SU-DHL-6 (cell line): ENCODE measurements at regions not wholly inside any gene's neighbourhood (a gene's known extent, or its start where the extent isn't known, plus 50 kb on each side); places are given as distances from the start of the nearest gene placed in this dataset.

Experiments used
- H2AFZ ChIP-seq: fragments of 200-600 bp; sonication (generic); 2 replicates; pipeline ENCODE4 v1.6.1; 2014; ENCODE audit warnings: low read depth, mild to moderate bottlenecking, moderate library complexity, mixed read lengths, antibody characterized with exemption, low read length; ENCODE audit not compliant: severe bottlenecking
- H3F3A ChIP-seq: fragments of 200-600 bp; shearing (Covaris generic); 2 replicates; pipeline ENCODE4 v1.6.0; 2016; ENCODE audit warnings: antibody characterized with exemption, mild to moderate bottlenecking; ENCODE audit not compliant: insufficient read depth
- H3K27ac ChIP-seq: fragments of 200-600 bp; sonication (generic); 2 replicates; pipeline ENCODE4 v1.5.1; 2016; ENCODE audit warnings: low read depth, mild to moderate bottlenecking, low read length, moderate library complexity, mixed read lengths
- H3K27me3 ChIP-seq: fragments of 200-600 bp; sonication (generic), shearing (Covaris generic); 2 replicates; pipeline ENCODE4 v1.6.0; 2014; ENCODE audit warnings: mild to moderate bottlenecking, low read length
- H3K36me3 ChIP-seq: fragments of 200-600 bp; sonication (generic); 2 replicates; pipeline ENCODE4 v1.6.1; 2014; ENCODE audit warnings: mild to moderate bottlenecking, low read length, mixed read lengths
- H3K4me2 ChIP-seq: fragments of 300-600, 200-600 bp; shearing (Covaris generic), sonication (generic); 2 replicates; pipeline ENCODE4 v1.6.0; 2014; ENCODE audit warnings: low read length, low read depth, mild to moderate bottlenecking; ENCODE audit not compliant: poor library complexity, severe bottlenecking
- H3K4me3 ChIP-seq: fragments of 200-600 bp; sonication (generic); 2 replicates; pipeline ENCODE4 v1.5.1; 2014; ENCODE audit warnings: antibody characterized with exemption, low read length, mild to moderate bottlenecking, mixed read lengths; ENCODE audit not compliant: insufficient read depth, poor library complexity, severe bottlenecking
- H3K79me2 ChIP-seq: fragments of 200-600 bp; sonication (generic); 2 replicates; pipeline ENCODE4 v1.6.1; 2014; ENCODE audit warnings: mild to moderate bottlenecking, low read length, moderate library complexity; ENCODE audit not compliant: insufficient read depth
- H3K9ac ChIP-seq: fragments of 200-600 bp; sonication (generic); 2 replicates; pipeline ENCODE4 v1.7.0; 2014; ENCODE audit warnings: mild to moderate bottlenecking, low read length
- H3K9me2 ChIP-seq: fragments of 200-600 bp; sonication (generic); replicated peaks from 2 replicates; pipeline ENCODE4 v1.6.1; 2014; ENCODE audit warnings: low read length; ENCODE audit not compliant: insufficient read depth
- H3K9me3 ChIP-seq: fragments of 200-600 bp; sonication (generic); 2 replicates; pipeline ENCODE4 v1.6.1; 2014; ENCODE audit warnings: low read length, mixed read lengths; ENCODE audit not compliant: insufficient read depth
- H4K20me1 ChIP-seq: fragments of 200-600 bp; sonication (generic); 2 replicates; pipeline ENCODE4 v1.6.1; 2014; ENCODE audit warnings: low read depth, mild to moderate bottlenecking, antibody characterized with exemption, low read length, moderate library complexity, mixed read lengths
- CTCF ChIP-seq: fragments of 200-600 bp; sonication (generic); IDR thresholded peaks from one replicate; pipeline ENCODE4 v1.5.1; 2017; ENCODE audit warnings: antibody characterized with exemption, mild to moderate bottlenecking, low read length, moderate library complexity; ENCODE audit not compliant: insufficient read depth, poor library complexity, severe bottlenecking
- EZH2phosphoT487 ChIP-seq: fragments of 200-600 bp; sonication (generic), shearing (Covaris generic); conservative IDR thresholded peaks from 2 replicates; pipeline ENCODE4 v1.6.1; 2018; ENCODE audit warnings: mild to moderate bottlenecking, antibody characterized with exemption, low read length, moderate library complexity, mixed read lengths

- Histone ChIP-seq H3K27ac (no peak overlapping the region), H3K4me3 (no peak overlapping the region), H3K36me3 (no peaks in the 10 kb centered on the region), H2AFZ (no peak overlapping the region), H3K9me2 (no peaks in the 10 kb centered on the region), H3F3A (no peaks in the 10 kb centered on the region), H4K20me1 (no peaks in the 10 kb centered on the region), H3K4me2 (no peak overlapping the region), H3K9me3 (no peaks in the 10 kb centered on the region), H3K9ac (no peak overlapping the region), H3K79me2 (no peaks in the 10 kb centered on the region), H3K27me3 (no peaks in the 10 kb centered on the region)
- TF ChIP-seq EZH2phosphoT487, result no peak
- no peak for TF ChIP-seq CTCF
Observed at GRCh38 chr1:43065616-43066399, 106.3 kb downstream of the EBNA1BP2 start.

DNA sequence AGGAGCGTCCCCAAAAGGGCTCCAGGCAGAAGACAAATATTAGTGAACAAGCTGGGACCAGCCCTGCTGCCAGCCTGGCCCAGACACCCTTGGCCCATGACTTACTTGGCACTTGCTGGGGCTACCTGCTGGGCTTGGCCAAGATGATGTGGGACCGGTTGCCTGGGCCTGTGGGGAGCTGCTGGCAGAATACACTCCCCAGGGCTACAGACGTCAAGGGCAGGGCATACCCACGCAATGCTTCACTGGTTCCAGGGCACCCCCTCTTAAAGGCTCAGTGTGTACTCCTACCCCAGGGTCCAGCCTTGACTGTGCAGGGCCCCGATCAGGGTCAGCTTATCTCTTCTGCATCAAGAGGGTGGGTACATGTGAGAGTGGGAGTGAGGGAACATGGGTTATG lies 106.5 kb upstream of the SLC2A1 start:
- no peak overlapping the region for H3K9ac ChIP-seq
- no peaks in the 10 kb centered on the region for H3F3A ChIP-seq
- H3K27ac ChIP-seq, result no peak overlapping the region
- no peak overlapping the region for H3K4me3 ChIP-seq
- H4K20me1 ChIP-seq, result no peaks in the 10 kb centered on the region
- TF ChIP-seq EZH2phosphoT487 (no peak), CTCF (no peak)
- no peaks in the 10 kb centered on the region for H3K9me2 ChIP-seq
- no peaks in the 10 kb centered on the region for H3K79me2 ChIP-seq
- no peaks in the 10 kb centered on the region for H3K36me3 ChIP-seq
- H3K4me2 ChIP-seq, result no peak overlapping the region
- no peaks in the 10 kb centered on the region for H3K27me3 ChIP-seq
- no peaks in the 10 kb centered on the region for H3K9me3 ChIP-seq
- no peak overlapping the region for H2AFZ ChIP-seq

DNA sequence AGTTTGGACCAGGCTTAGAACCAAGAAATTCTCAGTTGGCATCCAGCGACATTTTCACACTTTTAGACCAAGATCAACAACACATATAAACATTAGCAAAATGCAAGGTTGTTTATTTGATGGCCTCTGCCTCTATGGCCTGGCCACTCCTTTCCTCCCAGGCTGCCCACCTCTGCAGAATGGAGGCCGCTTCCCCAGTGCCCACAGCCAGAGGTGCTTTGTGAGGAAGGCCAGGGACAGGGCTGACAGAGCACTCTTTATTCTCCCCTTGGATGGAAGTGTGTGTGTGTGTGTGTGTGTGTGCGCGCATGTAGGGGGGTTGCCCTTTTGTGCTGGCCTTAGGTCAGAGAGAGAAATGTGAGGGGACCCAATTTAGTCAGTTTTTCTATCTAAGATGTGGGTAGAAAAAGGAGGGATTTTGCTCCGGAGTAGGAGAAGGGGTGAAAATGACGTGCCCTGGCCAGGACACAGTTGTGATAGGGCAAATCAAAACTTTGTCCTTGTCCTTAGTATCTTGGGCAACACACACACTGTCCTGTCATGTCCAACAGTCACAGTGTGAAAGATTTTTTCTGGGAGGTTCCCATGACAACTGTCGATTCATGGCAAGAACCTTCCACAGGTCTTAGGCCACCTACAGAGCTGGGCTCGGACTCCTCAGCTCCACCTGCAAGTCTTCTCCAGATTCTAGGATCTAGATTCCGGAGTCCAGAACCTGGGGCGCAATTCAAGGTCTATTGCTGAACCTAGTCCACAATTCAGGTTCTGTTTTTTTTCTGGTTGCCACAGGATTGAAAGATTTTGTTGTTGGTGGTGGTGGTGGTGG lies 104.9 kb upstream of the SLC2A1 start:
- Histone ChIP-seq H3F3A (no peaks in the 10 kb centered on the region), H3K36me3 (no peaks in the 10 kb centered on the region), H3K27me3 (no peaks in the 10 kb centered on the region), H3K4me3 (no peak overlapping the region), H3K4me2 (no peak overlapping the region), H3K27ac (no peak overlapping the region), H4K20me1 (no peaks in the 10 kb centered on the region), H3K9me3 (no peaks in the 10 kb centered on the region), H3K79me2 (no peaks in the 10 kb centered on the region), H3K9ac (no peak overlapping the region), H2AFZ (no peak overlapping the region), H3K9me2 (no peaks in the 10 kb centered on the region)
- TF ChIP-seq EZH2phosphoT487 (no peak), CTCF (no peak)
